WTC11 (cell line): ENCODE measurements at regions not wholly inside any gene's neighbourhood (a gene's known extent, or its start where the extent isn't known, plus 50 kb on each side); places are given as distances from the start of the nearest gene placed in this dataset.
A peak's percentile ranks its signal among the peaks of the same experiment; 100 is the strongest.

Source experiments
- ATAC-seq: fragments of 200-7000 bp; cut with Tn5 transposase; 2 replicates; pipeline ENCODE4 v1.10.0; 2021; ENCODE audit warnings: mild to moderate bottlenecking, moderate library complexity
- CTCF ChIA-PET: fragments of 300-600 bp; sonication (Branson Sonifier 250); formaldehyde crosslinking; loops from one replicate; lab custom pipeline; 2021; ENCODE audit warnings: antibody characterized with exemption; lab: Charles Lee
- POLR2A ChIA-PET: fragments of 350-600 bp; sonication (Branson Sonifier 250); formaldehyde crosslinking; loops from one replicate; lab custom pipeline; 2021; ENCODE audit warnings: antibody characterized with exemption; lab: Charles Lee
- DNase-seq: peaks from one replicate; pipeline ENCODE4 v3.0.0; 2021; ENCODE audit warnings: low spot score
- H3K27ac Mint-ChIP-seq: 2 replicates; pipeline ENCODE4 v1.8.0; 2021; ENCODE audit warnings: mixed read lengths
- H3K27me3 Mint-ChIP-seq: 2 replicates; pipeline ENCODE4 v1.8.0; 2021; ENCODE audit warnings: low read depth, mild to moderate bottlenecking, moderate library complexity, mixed read lengths
- H3K36me3 Mint-ChIP-seq: 2 replicates; pipeline ENCODE4 v1.8.0; 2021; ENCODE audit warnings: mixed read lengths
- H3K4me1 Mint-ChIP-seq: 2 replicates; pipeline ENCODE4 v1.8.0; 2022; ENCODE audit warnings: mixed read lengths
- H3K4me3 Mint-ChIP-seq: 2 replicates; pipeline ENCODE4 v1.8.0; 2021; ENCODE audit warnings: mild to moderate bottlenecking, moderate library complexity, mixed read lengths
- H3K9me3 Mint-ChIP-seq: 2 replicates; pipeline ENCODE4 v1.8.0; 2021; ENCODE audit warnings: mixed read lengths
- ATF6 ChIP-seq: sonication (generic); formaldehyde crosslinking; IDR thresholded peaks from 2 replicates; pipeline ENCODE4 v1.8.1; 2023; ENCODE audit warnings: mild to moderate bottlenecking, missing genetic modification reagents
- CBFB ChIP-seq: sonication (generic); formaldehyde crosslinking; IDR thresholded peaks from 2 replicates; pipeline ENCODE4 v1.8.1; 2022; ENCODE audit warnings: mild to moderate bottlenecking, low read depth, missing genetic modification reagents
- CREM ChIP-seq: sonication (generic); formaldehyde crosslinking; IDR thresholded peaks from 2 replicates; pipeline ENCODE4 v1.8.1; 2022; ENCODE audit warnings: mild to moderate bottlenecking, missing genetic modification reagents, moderate library complexity
- EMX1 ChIP-seq: fragments of 250-450 bp; sonication (Bioruptor Pico); IDR thresholded peaks from 2 replicates; pipeline ENCODE4 v1.8.0; 2021; ENCODE audit warnings: mild to moderate bottlenecking
- GRHL2 ChIP-seq: fragments of 250-450 bp; sonication (Bioruptor Pico); IDR thresholded peaks from 2 replicates; pipeline ENCODE4 v1.8.0; 2022; ENCODE audit warnings: mild to moderate bottlenecking, moderate library complexity; ENCODE audit not compliant: insufficient replicate concordance, severe bottlenecking
- JAZF1 ChIP-seq: fragments of 250-450 bp; sonication (Bioruptor Pico); IDR thresholded peaks from 2 replicates; pipeline ENCODE4 v1.9.0; 2021; ENCODE audit warnings: moderate library complexity, mild to moderate bottlenecking, inconsistent platforms
- KAT7 ChIP-seq: sonication (generic); formaldehyde crosslinking; IDR thresholded peaks from 2 replicates; pipeline ENCODE4 v1.8.1; 2023; ENCODE audit warnings: missing genetic modification reagents, mild to moderate bottlenecking, borderline replicate concordance
- RELA ChIP-seq: sonication (generic); formaldehyde crosslinking; IDR thresholded peaks from 2 replicates; pipeline ENCODE4 v1.8.1; 2022; ENCODE audit warnings: missing genetic modification reagents, mild to moderate bottlenecking, borderline replicate concordance
- SMAD3 ChIP-seq: sonication (generic); formaldehyde crosslinking; IDR thresholded peaks from 2 replicates; pipeline ENCODE4 v1.8.0; 2022; ENCODE audit warnings: missing genetic modification reagents, mild to moderate bottlenecking, borderline replicate concordance
- SOX15 ChIP-seq: fragments of 250-450 bp; sonication (Bioruptor Pico); IDR thresholded peaks from 2 replicates; pipeline ENCODE4 v1.9.0; 2021; ENCODE audit warnings: mild to moderate bottlenecking
- USF2 ChIP-seq: sonication (generic); formaldehyde crosslinking; IDR thresholded peaks from 2 replicates; pipeline ENCODE4 v1.8.1; 2023; ENCODE audit warnings: mild to moderate bottlenecking, missing genetic modification reagents, moderate library complexity
- TF ChIP-seq, protein P1 (sequence below): sonication (generic); formaldehyde crosslinking; IDR thresholded peaks from 2 replicates; pipeline ENCODE4 v1.8.0; 2023; ENCODE audit warnings: missing genetic modification reagents
- TF ChIP-seq, protein P2 (sequence below): fragments of 250-450 bp; sonication (Bioruptor Pico); IDR thresholded peaks from 2 replicates; pipeline ENCODE4 v1.9.0; 2021; ENCODE audit warnings: mild to moderate bottlenecking, borderline replicate concordance
- TF ChIP-seq, protein P3 (sequence below): sonication (generic); formaldehyde crosslinking; IDR thresholded peaks from 2 replicates; pipeline ENCODE4 v1.8.1; 2022; ENCODE audit warnings: mild to moderate bottlenecking, missing genetic modification reagents, moderate library complexity, borderline replicate concordance
- TF ChIP-seq, protein P4 (sequence below): sonication (generic); formaldehyde crosslinking; conservative IDR thresholded peaks from 2 replicates; pipeline ENCODE4 v1.8.1; 2023; ENCODE audit warnings: mild to moderate bottlenecking, low read depth, missing genetic modification reagents, moderate library complexity
- TF ChIP-seq, protein P5 (sequence below): sonication (generic); formaldehyde crosslinking; IDR thresholded peaks from 2 replicates; pipeline ENCODE4 v1.8.1; 2022; ENCODE audit warnings: low read depth, missing genetic modification reagents, borderline replicate concordance

- peak overlapping the region; percentile 1; the same call in 1 of the 2 replicates for H3K27ac Mint-ChIP-seq
- peaks cover 28% of the 10 kb centered on the region for H3K4me1 Mint-ChIP-seq
- H3K9me3 Mint-ChIP-seq, result 0 out of 2 replicates have a peak, but pooled peaks cover 5% of the 10 kb centered on the region
- CTCF ChIA-PET, result no interaction called here
- POLR2A ChIA-PET, result no interaction called here
- no peak for ATAC-seq
- peaks cover 17% of the 10 kb centered on the region for H3K27me3 Mint-ChIP-seq
- no peak overlapping the region for H3K4me3 Mint-ChIP-seq
- no peaks in the 10 kb centered on the region for H3K36me3 Mint-ChIP-seq
- DNase-seq, result no peak
- TF ChIP-seq EMX1 (CRISPR knock-in tag) (no peak), GRHL2 (CRISPR knock-in tag) (no peak), SMAD3 (CRISPR knock-in tag) (no peak), SOX15 (CRISPR knock-in tag) (no peak), KAT7 (CRISPR knock-in tag) (no peak), RELA (CRISPR knock-in tag) (no peak), CREM (CRISPR knock-in tag) (no peak), CBFB (CRISPR knock-in tag) (no peak), USF2 (CRISPR knock-in tag) (no peak), JAZF1 (CRISPR knock-in tag) (no peak), ATF6 (CRISPR knock-in tag) (no peak)
- TF ChIP-seq, protein P1, sequence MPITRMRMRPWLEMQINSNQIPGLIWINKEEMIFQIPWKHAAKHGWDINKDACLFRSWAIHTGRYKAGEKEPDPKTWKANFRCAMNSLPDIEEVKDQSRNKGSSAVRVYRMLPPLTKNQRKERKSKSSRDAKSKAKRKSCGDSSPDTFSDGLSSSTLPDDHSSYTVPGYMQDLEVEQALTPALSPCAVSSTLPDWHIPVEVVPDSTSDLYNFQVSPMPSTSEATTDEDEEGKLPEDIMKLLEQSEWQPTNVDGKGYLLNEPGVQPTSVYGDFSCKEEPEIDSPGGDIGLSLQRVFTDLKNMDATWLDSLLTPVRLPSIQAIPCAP (CRISPR knock-in tag), result no peak
- TF ChIP-seq, protein P2, sequence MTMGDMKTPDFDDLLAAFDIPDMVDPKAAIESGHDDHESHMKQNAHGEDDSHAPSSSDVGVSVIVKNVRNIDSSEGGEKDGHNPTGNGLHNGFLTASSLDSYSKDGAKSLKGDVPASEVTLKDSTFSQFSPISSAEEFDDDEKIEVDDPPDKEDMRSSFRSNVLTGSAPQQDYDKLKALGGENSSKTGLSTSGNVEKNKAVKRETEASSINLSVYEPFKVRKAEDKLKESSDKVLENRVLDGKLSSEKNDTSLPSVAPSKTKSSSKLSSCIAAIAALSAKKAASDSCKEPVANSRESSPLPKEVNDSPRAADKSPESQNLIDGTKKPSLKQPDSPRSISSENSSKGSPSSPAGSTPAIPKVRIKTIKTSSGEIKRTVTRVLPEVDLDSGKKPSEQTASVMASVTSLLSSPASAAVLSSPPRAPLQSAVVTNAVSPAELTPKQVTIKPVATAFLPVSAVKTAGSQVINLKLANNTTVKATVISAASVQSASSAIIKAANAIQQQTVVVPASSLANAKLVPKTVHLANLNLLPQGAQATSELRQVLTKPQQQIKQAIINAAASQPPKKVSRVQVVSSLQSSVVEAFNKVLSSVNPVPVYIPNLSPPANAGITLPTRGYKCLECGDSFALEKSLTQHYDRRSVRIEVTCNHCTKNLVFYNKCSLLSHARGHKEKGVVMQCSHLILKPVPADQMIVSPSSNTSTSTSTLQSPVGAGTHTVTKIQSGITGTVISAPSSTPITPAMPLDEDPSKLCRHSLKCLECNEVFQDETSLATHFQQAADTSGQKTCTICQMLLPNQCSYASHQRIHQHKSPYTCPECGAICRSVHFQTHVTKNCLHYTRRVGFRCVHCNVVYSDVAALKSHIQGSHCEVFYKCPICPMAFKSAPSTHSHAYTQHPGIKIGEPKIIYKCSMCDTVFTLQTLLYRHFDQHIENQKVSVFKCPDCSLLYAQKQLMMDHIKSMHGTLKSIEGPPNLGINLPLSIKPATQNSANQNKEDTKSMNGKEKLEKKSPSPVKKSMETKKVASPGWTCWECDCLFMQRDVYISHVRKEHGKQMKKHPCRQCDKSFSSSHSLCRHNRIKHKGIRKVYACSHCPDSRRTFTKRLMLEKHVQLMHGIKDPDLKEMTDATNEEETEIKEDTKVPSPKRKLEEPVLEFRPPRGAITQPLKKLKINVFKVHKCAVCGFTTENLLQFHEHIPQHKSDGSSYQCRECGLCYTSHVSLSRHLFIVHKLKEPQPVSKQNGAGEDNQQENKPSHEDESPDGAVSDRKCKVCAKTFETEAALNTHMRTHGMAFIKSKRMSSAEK (CRISPR knock-in tag), result no peak
- TF ChIP-seq, protein P3, sequence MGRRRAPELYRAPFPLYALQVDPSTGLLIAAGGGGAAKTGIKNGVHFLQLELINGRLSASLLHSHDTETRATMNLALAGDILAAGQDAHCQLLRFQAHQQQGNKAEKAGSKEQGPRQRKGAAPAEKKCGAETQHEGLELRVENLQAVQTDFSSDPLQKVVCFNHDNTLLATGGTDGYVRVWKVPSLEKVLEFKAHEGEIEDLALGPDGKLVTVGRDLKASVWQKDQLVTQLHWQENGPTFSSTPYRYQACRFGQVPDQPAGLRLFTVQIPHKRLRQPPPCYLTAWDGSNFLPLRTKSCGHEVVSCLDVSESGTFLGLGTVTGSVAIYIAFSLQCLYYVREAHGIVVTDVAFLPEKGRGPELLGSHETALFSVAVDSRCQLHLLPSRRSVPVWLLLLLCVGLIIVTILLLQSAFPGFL (CRISPR knock-in tag), result no peak
- TF ChIP-seq, protein P4, sequence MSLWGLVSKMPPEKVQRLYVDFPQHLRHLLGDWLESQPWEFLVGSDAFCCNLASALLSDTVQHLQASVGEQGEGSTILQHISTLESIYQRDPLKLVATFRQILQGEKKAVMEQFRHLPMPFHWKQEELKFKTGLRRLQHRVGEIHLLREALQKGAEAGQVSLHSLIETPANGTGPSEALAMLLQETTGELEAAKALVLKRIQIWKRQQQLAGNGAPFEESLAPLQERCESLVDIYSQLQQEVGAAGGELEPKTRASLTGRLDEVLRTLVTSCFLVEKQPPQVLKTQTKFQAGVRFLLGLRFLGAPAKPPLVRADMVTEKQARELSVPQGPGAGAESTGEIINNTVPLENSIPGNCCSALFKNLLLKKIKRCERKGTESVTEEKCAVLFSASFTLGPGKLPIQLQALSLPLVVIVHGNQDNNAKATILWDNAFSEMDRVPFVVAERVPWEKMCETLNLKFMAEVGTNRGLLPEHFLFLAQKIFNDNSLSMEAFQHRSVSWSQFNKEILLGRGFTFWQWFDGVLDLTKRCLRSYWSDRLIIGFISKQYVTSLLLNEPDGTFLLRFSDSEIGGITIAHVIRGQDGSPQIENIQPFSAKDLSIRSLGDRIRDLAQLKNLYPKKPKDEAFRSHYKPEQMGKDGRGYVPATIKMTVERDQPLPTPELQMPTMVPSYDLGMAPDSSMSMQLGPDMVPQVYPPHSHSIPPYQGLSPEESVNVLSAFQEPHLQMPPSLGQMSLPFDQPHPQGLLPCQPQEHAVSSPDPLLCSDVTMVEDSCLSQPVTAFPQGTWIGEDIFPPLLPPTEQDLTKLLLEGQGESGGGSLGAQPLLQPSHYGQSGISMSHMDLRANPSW (CRISPR knock-in tag), result no peak
- TF ChIP-seq, protein P5, sequence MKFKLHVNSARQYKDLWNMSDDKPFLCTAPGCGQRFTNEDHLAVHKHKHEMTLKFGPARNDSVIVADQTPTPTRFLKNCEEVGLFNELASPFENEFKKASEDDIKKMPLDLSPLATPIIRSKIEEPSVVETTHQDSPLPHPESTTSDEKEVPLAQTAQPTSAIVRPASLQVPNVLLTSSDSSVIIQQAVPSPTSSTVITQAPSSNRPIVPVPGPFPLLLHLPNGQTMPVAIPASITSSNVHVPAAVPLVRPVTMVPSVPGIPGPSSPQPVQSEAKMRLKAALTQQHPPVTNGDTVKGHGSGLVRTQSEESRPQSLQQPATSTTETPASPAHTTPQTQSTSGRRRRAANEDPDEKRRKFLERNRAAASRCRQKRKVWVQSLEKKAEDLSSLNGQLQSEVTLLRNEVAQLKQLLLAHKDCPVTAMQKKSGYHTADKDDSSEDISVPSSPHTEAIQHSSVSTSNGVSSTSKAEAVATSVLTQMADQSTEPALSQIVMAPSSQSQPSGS, result no peak
These were observed 114.5 kb upstream of the RBPJ start for GRCh38 chr4:26206339-26206738.
